Stimulated activated CD8-positive, alpha-beta memory T cell treated with anti-CD3 and anti-CD28 coated beads, Interleukin-7, amount 100 ng/mL, for 1 hour (primary cell): ENCODE measurements at regions not wholly inside any gene's neighbourhood (a gene's known extent, or its start where the extent isn't known, plus 50 kb on each side); places are given as distances from the start of the nearest gene placed in this dataset.
"Not testable (repeated sequence)": the region's sequence is repeated elsewhere in the genome, so short reads cannot be mapped to it uniquely, and the experiment has no call there.

ENCODE experiments used
- DNase-seq, 2 donors: peaks; one replicate each; pipeline ENCODE4 v3.0.0-alpha.2; 2020; ENCODE audit warnings: low read depth in 2 of 2

GRCh38 chr5:18699681-18700080 lies 1065.4 kb downstream of the TAF11L14 start:
- DNase-seq: no peak

GRCh38 chr5:18702821-18703220 lies 1068.6 kb downstream of the TAF11L14 start:
- no peak for DNase-seq

GRCh38 chr5:18712936-18713485 lies 1078.8 kb downstream of the TAF11L14 start:
- DNase-seq: no peak

GRCh38 chr5:18720002-18720401 lies 1085.7 kb downstream of the TAF11L14 start:
- DNase-seq: no peak

- no peak for DNase-seq
Observed at GRCh38 chr5:18732556-18733479, 1098.6 kb downstream of the TAF11L14 start.

GRCh38 chr5:18736051-18736398 lies 1101.8 kb downstream of the TAF11L14 start:
- DNase-seq: no peak

GRCh38 chr5:18736736-18737135 lies 1102.5 kb downstream of the TAF11L14 start:
- DNase-seq: not testable (repeated sequence)

- no peak for DNase-seq
Observed at GRCh38 chr5:18740301-18740700, 1106.0 kb downstream of the TAF11L14 start.

- DNase-seq: no peak
Observed at GRCh38 chr5:18742830-18743229, 1108.6 kb downstream of the TAF11L14 start.

- DNase-seq: no peak
Observed at GRCh38 chr5:18744441-18744840, 1110.2 kb downstream of the TAF11L14 start.

GRCh38 chr5:18745042-18745987 lies 1111.1 kb downstream of the TAF11L14 start:
- no peak for DNase-seq

- DNase-seq: no peak
Observed at GRCh38 chr5:18745988-18746615, 1111.8 kb downstream of the TAF11L14 start.

GRCh38 chr5:18749763-18750162 lies 1115.5 kb downstream of the TAF11L14 start:
- no peak for DNase-seq

- no peak for DNase-seq
Observed at GRCh38 chr5:18752317-18752716, 1118.1 kb downstream of the TAF11L14 start.

GRCh38 chr5:18754201-18754600 lies 1119.9 kb downstream of the TAF11L14 start:
- DNase-seq: no peak

- DNase-seq: no peak
Observed at GRCh38 chr5:18761801-18762200, 1127.5 kb downstream of the TAF11L14 start.

- no peak for DNase-seq
Observed at GRCh38 chr5:18764161-18764560, 1129.9 kb downstream of the TAF11L14 start.

- no peak for DNase-seq
Observed at GRCh38 chr5:18765304-18765703, 1131.0 kb downstream of the TAF11L14 start.

- DNase-seq: no peak
Observed at GRCh38 chr5:18771097-18771610, 1136.9 kb downstream of the TAF11L14 start.

GRCh38 chr5:18772475-18772874 lies 1138.2 kb downstream of the TAF11L14 start:
- no peak for DNase-seq

GRCh38 chr5:18778225-18778624 lies 1144.0 kb downstream of the TAF11L14 start:
- no peak for DNase-seq
